IMR-90 (cell line): ENCODE measurements at regions not wholly inside any gene's neighbourhood (a gene's known extent, or its start where the extent isn't known, plus 50 kb on each side); places are given as distances from the start of the nearest gene placed in this dataset.

Source experiments
- ATAC-seq: fragments of 200-7000 bp; cut with Tn5 transposase; 2 replicates; pipeline ENCODE4 v1.9.1; 2020; ENCODE audit warnings: low read depth, mild to moderate bottlenecking, moderate library complexity
- BruUV-seq: library from RNA; stranded (reverse); fragments of 400-500 nt; replicated peaks from 2 replicates; lab custom pipeline; 2021; lab: Mats Ljungman, UMichigan
- CTCF ChIA-PET: fragments of 300-600 bp; formaldehyde crosslinking; extraction: SDS; loops from one replicate; lab custom pipeline; 2021; ENCODE audit warnings: antibody characterized with exemption; lab: Yijun Ruan, JAX
- POLR2A ChIA-PET: fragments of 300-600 bp; sonication (Branson Sonifier 250); formaldehyde crosslinking; loops from one replicate; lab custom pipeline; 2022; ENCODE audit warnings: antibody characterized with exemption; ENCODE audit not compliant: unreplicated experiment; lab: Charles Lee
- DNase-seq: peaks from one replicate; pipeline ENCODE4 v3.0.0; 2013
- H2AFZ ChIP-seq: replicated peaks from 2 replicates; pipeline ENCODE3; 2013; ENCODE audit warnings: low read length, mild to moderate bottlenecking; ENCODE audit not compliant: poor library complexity
- H2AK5ac ChIP-seq: 2 replicates; pipeline ENCODE4 v1.6.1; 2013; ENCODE audit warnings: low read depth, low read length, inconsistent platforms
- H2AK9ac ChIP-seq: replicated peaks from 2 replicates; pipeline ENCODE3; 2013; ENCODE audit warnings: mild to moderate bottlenecking, low read depth, low read length, moderate library complexity; ENCODE audit not compliant: poor library complexity
- H2BK120ac ChIP-seq: 2 replicates; pipeline ENCODE4 v1.6.1; 2013; ENCODE audit warnings: low read depth, low read length, inconsistent platforms
- H2BK15ac ChIP-seq: 3 replicates; pipeline ENCODE4 v1.6.1; 2013; ENCODE audit warnings: low read depth, low read length, inconsistent platforms
- H2BK20ac ChIP-seq: 2 replicates; pipeline ENCODE4 v1.6.1; 2013; ENCODE audit warnings: low read depth, mild to moderate bottlenecking, inconsistent platforms, low read length, moderate library complexity
- H2BK5ac ChIP-seq: 2 replicates; pipeline ENCODE4 v1.6.1; 2013; ENCODE audit warnings: mild to moderate bottlenecking, low read depth, low read length, inconsistent platforms; ENCODE audit not compliant: poor library complexity, severe bottlenecking
- H3K14ac ChIP-seq: replicated peaks from 2 replicates; pipeline ENCODE4 v1.6.1; 2013; ENCODE audit warnings: low read depth, low read length, inconsistent platforms
- H3K18ac ChIP-seq: 2 replicates; pipeline ENCODE4 v1.6.1; 2013; ENCODE audit warnings: low read depth, low read length, control low read depth
- H3K23ac ChIP-seq: 2 replicates; pipeline ENCODE4 v1.6.1; 2013; ENCODE audit warnings: low read depth, low read length, inconsistent platforms
- H3K27ac ChIP-seq: 2 replicates; pipeline ENCODE4 v1.5.1; 2013; ENCODE audit warnings: mild to moderate bottlenecking, control low read depth, low read length; ENCODE audit not compliant: insufficient read depth
- H3K27me3 ChIP-seq: 2 replicates; pipeline ENCODE4 v1.6.1; 2013; ENCODE audit warnings: low read length; ENCODE audit not compliant: control insufficient read depth, insufficient read depth
- H3K36me3 ChIP-seq: 2 replicates; pipeline ENCODE4 v1.6.1; 2013; ENCODE audit warnings: low read length, mixed read lengths; ENCODE audit not compliant: control insufficient read depth, insufficient read depth
- H3K4ac ChIP-seq: 2 replicates; pipeline ENCODE4 v1.6.1; 2013; ENCODE audit warnings: low read depth, low read length, inconsistent platforms
- H3K4me1 ChIP-seq: 2 replicates; pipeline ENCODE4 v1.6.1; 2013; ENCODE audit warnings: low read length, mixed read lengths; ENCODE audit not compliant: control insufficient read depth, insufficient read depth
- H3K4me2 ChIP-seq: 2 replicates; pipeline ENCODE4 v1.6.1; 2013; ENCODE audit warnings: low read depth, mild to moderate bottlenecking, control low read depth, low read length, moderate library complexity
- H3K4me3 ChIP-seq: 2 replicates; pipeline ENCODE4 v1.5.1; 2013; ENCODE audit warnings: low read depth, mild to moderate bottlenecking, control low read depth, low read length, moderate library complexity; ENCODE audit not compliant: insufficient read depth
- H3K56ac ChIP-seq: 2 replicates; pipeline ENCODE4 v1.6.1; 2013; ENCODE audit warnings: low read length, inconsistent platforms; ENCODE audit not compliant: insufficient read depth; ENCODE audit errors: extremely low read depth
- H3K79me1 ChIP-seq, 2 experiments: 2 replicates each; pipeline ENCODE4 v1.6.1; 2013; ENCODE audit warnings: low read length in 2 of 2, inconsistent platforms in 1 of 2, low read depth in 1 of 2
- H3K9ac ChIP-seq: 2 replicates; pipeline ENCODE4 v1.6.1; 2013; ENCODE audit warnings: low read depth, low read length, control low read depth
- H3K9me1 ChIP-seq: 2 replicates; pipeline ENCODE4 v1.6.1; 2013; ENCODE audit warnings: low read length, inconsistent platforms; ENCODE audit not compliant: insufficient read depth
- H3K9me3 ChIP-seq: 2 replicates; pipeline ENCODE4 v1.6.1; 2013; ENCODE audit warnings: low read length; ENCODE audit not compliant: control insufficient read depth, insufficient read depth
- H4K20me1 ChIP-seq: 2 replicates; pipeline ENCODE4 v1.6.1; 2013; ENCODE audit warnings: low read length, inconsistent platforms; ENCODE audit not compliant: insufficient read depth
- H4K5ac ChIP-seq: 2 replicates; pipeline ENCODE4 v1.6.1; 2013; ENCODE audit warnings: mild to moderate bottlenecking, low read depth, low read length, control low read depth
- H4K8ac ChIP-seq, 2 experiments: 2 replicates each; pipeline ENCODE4 v1.6.1; 2013; ENCODE audit warnings: low read depth in 2 of 2, low read length in 2 of 2, control low read depth in 1 of 2, inconsistent platforms in 1 of 2
- H4K91ac ChIP-seq: 2 replicates; pipeline ENCODE4 v1.6.1; 2013; ENCODE audit warnings: low read depth, low read length, inconsistent platforms; ENCODE audit not compliant: insufficient read depth
- BHLHE40 ChIP-seq: fragments of 150-350 bp; IDR thresholded peaks from 2 replicates; pipeline ENCODE4 v1.6.1; 2016; ENCODE audit warnings: mild to moderate bottlenecking, low read depth, low read length
- ELK1 ChIP-seq: fragments of 150-350 bp; IDR thresholded peaks from 2 replicates; pipeline ENCODE4 v1.6.1; 2016; ENCODE audit warnings: low read depth, mild to moderate bottlenecking, low read length, moderate library complexity, borderline replicate concordance
- FOS ChIP-seq: fragments of 150-350 bp; IDR thresholded peaks from 2 replicates; pipeline ENCODE4 v1.6.1; 2016; ENCODE audit warnings: low read depth, low read length
- MAFK ChIP-seq: IDR thresholded peaks from 2 replicates; pipeline ENCODE4 v1.6.1; 2012; ENCODE audit warnings: low read depth, low read length, improper control_type of control experiment
- MAZ ChIP-seq: IDR thresholded peaks from 2 replicates; pipeline ENCODE4 v1.6.1; 2012; ENCODE audit warnings: low read depth, mild to moderate bottlenecking, low read length, improper control_type of control experiment, moderate library complexity, borderline replicate concordance
- SMC3 ChIP-seq: fragments of 150-350 bp; IDR thresholded peaks from 2 replicates; pipeline ENCODE4 v1.6.1; 2016; ENCODE audit warnings: low read depth, mild to moderate bottlenecking, antibody characterized with exemption, low read length, moderate library complexity
- USF2 ChIP-seq: fragments of 150-350 bp; IDR thresholded peaks from 2 replicates; pipeline ENCODE4 v1.6.1; 2017; ENCODE audit warnings: mild to moderate bottlenecking, antibody characterized with exemption, low read length, low read depth
- WGBS, 2 experiments: methylation state at CpG; one replicate each; pipeline versions ENCODE4 v1.1.5 to v1.1.7; 2013; ENCODE audit warnings: missing lambda C conversion rate in 2 of 2; ENCODE audit not compliant: insufficient read length in 1 of 2; ENCODE audit errors: extremely low coverage in 2 of 2; 5-methylcytosine and 5-hydroxymethylcytosine counted together
- dilution Hi-C: fragments of 300-500 bp; cut with HindIII; formaldehyde crosslinking; loops from one replicate; pipeline ENCODE4 v1.14.3; 2018; ENCODE audit warnings: low sequenced_read_pairs; ENCODE audit not compliant: unreplicated experiment
- in situ Hi-C: fragments of 300-500 bp; cut with MboI; formaldehyde crosslinking; loops from 3 replicates; pipeline ENCODE4 v1.14.3; 2019; ENCODE audit warnings: low sequenced_read_pairs, inconsistent platforms, mixed read lengths
- intact Hi-C: fragments of 100-400 bp; cut with micrococcal nuclease; formaldehyde crosslinking; loops from 2 replicates; pipeline ENCODE4 v1.10.0; 2022

GRCh38 chr9:89722712-89723111 lies 117.9 kb downstream of the GADD45G start:
- no peak overlapping the region for H2BK5ac ChIP-seq
- H3K4me3 ChIP-seq: no peak overlapping the region
- DNase-seq: no peak
- H3K4ac ChIP-seq: no peak overlapping the region
- no peak overlapping the region for H3K9ac ChIP-seq
- H2BK120ac ChIP-seq: no peak overlapping the region
- WGBS, 2 experiments: no CpG with 5 or more reads among the region's 6 CpGs
- H3K4me2 ChIP-seq: no peak overlapping the region
- H2AFZ ChIP-seq: no peak overlapping the region
- H3K56ac ChIP-seq: no peak overlapping the region
- H3K27ac ChIP-seq: no peak overlapping the region
- H4K8ac ChIP-seq: no peak overlapping the region
- H4K20me1 ChIP-seq: no peaks in the 10 kb centered on the region
- no TSS peak for BruUV-seq
- no peak overlapping the region for H2AK9ac ChIP-seq
- CTCF ChIA-PET: interaction anchor here (0.6 to 0.9 kb wide), 2 partner anchors 11 to 72 kb away, joined by 3 to 4 read pairs; no protein-coding TSS in a partner anchor
- ATAC-seq: no peak
- no peaks in the 10 kb centered on the region for H3K79me1 ChIP-seq
- in situ Hi-C loops: no loop called here
- peaks cover 2% of the 10 kb centered on the region; the same call in 1 of the 2 replicates for H3K27me3 ChIP-seq
- H3K23ac ChIP-seq: no peak overlapping the region
- no peak overlapping the region for H2BK15ac ChIP-seq
- H3K4me1 ChIP-seq: no peaks in the 10 kb centered on the region
- H4K5ac ChIP-seq: no peak overlapping the region
- no peak overlapping the region for H4K91ac ChIP-seq
- no peaks in the 10 kb centered on the region for H3K36me3 ChIP-seq
- TF ChIP-seq USF2: no peak
- TF ChIP-seq BHLHE40: no peak
- TF ChIP-seq MAFK: no peak
- no peak for TF ChIP-seq FOS
- TF ChIP-seq MAZ: no peak
- no peak for TF ChIP-seq ELK1
- TF ChIP-seq SMC3: no peak
- H2AK5ac ChIP-seq: no peak overlapping the region
- no peak overlapping the region for H3K14ac ChIP-seq
- H2BK20ac ChIP-seq: no peak overlapping the region
- H3K9me1 ChIP-seq: no peaks in the 10 kb centered on the region
- POLR2A ChIA-PET: no interaction called here
- no peak overlapping the region for H3K18ac ChIP-seq
- dilution Hi-C loops: no loop called here
- intact Hi-C loops: no loop called here
- no peaks in the 10 kb centered on the region for H3K9me3 ChIP-seq
